IMR-90 (cell line): ENCODE measurements at regions not wholly inside any gene's neighbourhood (a gene's known extent, or its start where the extent isn't known, plus 50 kb on each side); places are given as distances from the start of the nearest gene placed in this dataset.

Experiments used
- ATAC-seq: fragments of 200-7000 bp; cut with Tn5 transposase; 2 replicates; pipeline ENCODE4 v1.9.1; 2020; ENCODE audit warnings: low read depth, mild to moderate bottlenecking, moderate library complexity
- BruUV-seq: library from RNA; stranded (reverse); fragments of 400-500 nt; replicated peaks from 2 replicates; lab custom pipeline; 2021; lab: Mats Ljungman, UMichigan
- CTCF ChIA-PET: fragments of 300-600 bp; formaldehyde crosslinking; extraction: SDS; loops from one replicate; lab custom pipeline; 2021; ENCODE audit warnings: antibody characterized with exemption; lab: Yijun Ruan, JAX
- POLR2A ChIA-PET: fragments of 300-600 bp; sonication (Branson Sonifier 250); formaldehyde crosslinking; loops from one replicate; lab custom pipeline; 2022; ENCODE audit warnings: antibody characterized with exemption; ENCODE audit not compliant: unreplicated experiment; lab: Charles Lee
- DNase-seq: peaks from one replicate; pipeline ENCODE4 v3.0.0; 2013
- H2AFZ ChIP-seq: replicated peaks from 2 replicates; pipeline ENCODE3; 2013; ENCODE audit warnings: low read length, mild to moderate bottlenecking; ENCODE audit not compliant: poor library complexity
- H2AK5ac ChIP-seq: 2 replicates; pipeline ENCODE4 v1.6.1; 2013; ENCODE audit warnings: low read depth, low read length, inconsistent platforms
- H2AK9ac ChIP-seq: replicated peaks from 2 replicates; pipeline ENCODE3; 2013; ENCODE audit warnings: mild to moderate bottlenecking, low read depth, low read length, moderate library complexity; ENCODE audit not compliant: poor library complexity
- H2BK120ac ChIP-seq: 2 replicates; pipeline ENCODE4 v1.6.1; 2013; ENCODE audit warnings: low read depth, low read length, inconsistent platforms
- H2BK15ac ChIP-seq: 3 replicates; pipeline ENCODE4 v1.6.1; 2013; ENCODE audit warnings: low read depth, low read length, inconsistent platforms
- H2BK20ac ChIP-seq: 2 replicates; pipeline ENCODE4 v1.6.1; 2013; ENCODE audit warnings: low read depth, mild to moderate bottlenecking, inconsistent platforms, low read length, moderate library complexity
- H2BK5ac ChIP-seq: 2 replicates; pipeline ENCODE4 v1.6.1; 2013; ENCODE audit warnings: mild to moderate bottlenecking, low read depth, low read length, inconsistent platforms; ENCODE audit not compliant: poor library complexity, severe bottlenecking
- H3K14ac ChIP-seq: replicated peaks from 2 replicates; pipeline ENCODE4 v1.6.1; 2013; ENCODE audit warnings: low read depth, low read length, inconsistent platforms
- H3K18ac ChIP-seq: 2 replicates; pipeline ENCODE4 v1.6.1; 2013; ENCODE audit warnings: low read depth, low read length, control low read depth
- H3K23ac ChIP-seq: 2 replicates; pipeline ENCODE4 v1.6.1; 2013; ENCODE audit warnings: low read depth, low read length, inconsistent platforms
- H3K27ac ChIP-seq: 2 replicates; pipeline ENCODE4 v1.5.1; 2013; ENCODE audit warnings: mild to moderate bottlenecking, control low read depth, low read length; ENCODE audit not compliant: insufficient read depth
- H3K27me3 ChIP-seq: 2 replicates; pipeline ENCODE4 v1.6.1; 2013; ENCODE audit warnings: low read length; ENCODE audit not compliant: control insufficient read depth, insufficient read depth
- H3K36me3 ChIP-seq: 2 replicates; pipeline ENCODE4 v1.6.1; 2013; ENCODE audit warnings: low read length, mixed read lengths; ENCODE audit not compliant: control insufficient read depth, insufficient read depth
- H3K4ac ChIP-seq: 2 replicates; pipeline ENCODE4 v1.6.1; 2013; ENCODE audit warnings: low read depth, low read length, inconsistent platforms
- H3K4me1 ChIP-seq: 2 replicates; pipeline ENCODE4 v1.6.1; 2013; ENCODE audit warnings: low read length, mixed read lengths; ENCODE audit not compliant: control insufficient read depth, insufficient read depth
- H3K4me2 ChIP-seq: 2 replicates; pipeline ENCODE4 v1.6.1; 2013; ENCODE audit warnings: low read depth, mild to moderate bottlenecking, control low read depth, low read length, moderate library complexity
- H3K4me3 ChIP-seq: 2 replicates; pipeline ENCODE4 v1.5.1; 2013; ENCODE audit warnings: low read depth, mild to moderate bottlenecking, control low read depth, low read length, moderate library complexity; ENCODE audit not compliant: insufficient read depth
- H3K56ac ChIP-seq: 2 replicates; pipeline ENCODE4 v1.6.1; 2013; ENCODE audit warnings: low read length, inconsistent platforms; ENCODE audit not compliant: insufficient read depth; ENCODE audit errors: extremely low read depth
- H3K79me1 ChIP-seq, 2 experiments: 2 replicates each; pipeline ENCODE4 v1.6.1; 2013; ENCODE audit warnings: low read length in 2 of 2, inconsistent platforms in 1 of 2, low read depth in 1 of 2
- H3K9ac ChIP-seq: 2 replicates; pipeline ENCODE4 v1.6.1; 2013; ENCODE audit warnings: low read depth, low read length, control low read depth
- H3K9me1 ChIP-seq: 2 replicates; pipeline ENCODE4 v1.6.1; 2013; ENCODE audit warnings: low read length, inconsistent platforms; ENCODE audit not compliant: insufficient read depth
- H3K9me3 ChIP-seq: 2 replicates; pipeline ENCODE4 v1.6.1; 2013; ENCODE audit warnings: low read length; ENCODE audit not compliant: control insufficient read depth, insufficient read depth
- H4K20me1 ChIP-seq: 2 replicates; pipeline ENCODE4 v1.6.1; 2013; ENCODE audit warnings: low read length, inconsistent platforms; ENCODE audit not compliant: insufficient read depth
- H4K5ac ChIP-seq: 2 replicates; pipeline ENCODE4 v1.6.1; 2013; ENCODE audit warnings: mild to moderate bottlenecking, low read depth, low read length, control low read depth
- H4K8ac ChIP-seq, 2 experiments: 2 replicates each; pipeline ENCODE4 v1.6.1; 2013; ENCODE audit warnings: low read depth in 2 of 2, low read length in 2 of 2, control low read depth in 1 of 2, inconsistent platforms in 1 of 2
- H4K91ac ChIP-seq: 2 replicates; pipeline ENCODE4 v1.6.1; 2013; ENCODE audit warnings: low read depth, low read length, inconsistent platforms; ENCODE audit not compliant: insufficient read depth
- CEBPB ChIP-seq: IDR thresholded peaks from 2 replicates; pipeline ENCODE4 v1.6.1; 2012; ENCODE audit warnings: low read depth, low read length, improper control_type of control experiment
- MAFK ChIP-seq: IDR thresholded peaks from 2 replicates; pipeline ENCODE4 v1.6.1; 2012; ENCODE audit warnings: low read depth, low read length, improper control_type of control experiment
- MXI1 ChIP-seq: IDR thresholded peaks from 2 replicates; pipeline ENCODE4 v1.6.1; 2012; ENCODE audit warnings: low read depth, mild to moderate bottlenecking, low read length, moderate library complexity, borderline replicate concordance
- NFE2L2 ChIP-seq: fragments of 150-350 bp; IDR thresholded peaks from 2 replicates; pipeline ENCODE4 v1.6.1; 2016; ENCODE audit warnings: low read depth, mild to moderate bottlenecking, low read length
- SMC3 ChIP-seq: fragments of 150-350 bp; IDR thresholded peaks from 2 replicates; pipeline ENCODE4 v1.6.1; 2016; ENCODE audit warnings: low read depth, mild to moderate bottlenecking, antibody characterized with exemption, low read length, moderate library complexity
- WGBS, 2 experiments: methylation state at CpG; one replicate each; pipeline versions ENCODE4 v1.1.5 to v1.1.7; 2013; ENCODE audit warnings: missing lambda C conversion rate in 2 of 2; ENCODE audit not compliant: insufficient read length in 1 of 2; ENCODE audit errors: extremely low coverage in 2 of 2; 5-methylcytosine and 5-hydroxymethylcytosine counted together
- dilution Hi-C: fragments of 300-500 bp; cut with HindIII; formaldehyde crosslinking; loops from one replicate; pipeline ENCODE4 v1.14.3; 2018; ENCODE audit warnings: low sequenced_read_pairs; ENCODE audit not compliant: unreplicated experiment
- in situ Hi-C: fragments of 300-500 bp; cut with MboI; formaldehyde crosslinking; loops from 3 replicates; pipeline ENCODE4 v1.14.3; 2019; ENCODE audit warnings: low sequenced_read_pairs, inconsistent platforms, mixed read lengths
- intact Hi-C: fragments of 100-400 bp; cut with micrococcal nuclease; formaldehyde crosslinking; loops from 2 replicates; pipeline ENCODE4 v1.10.0; 2022
- TF ChIP-seq, protein P1 (sequence below): fragments of 150-350 bp; IDR thresholded peaks from 2 replicates; pipeline ENCODE4 v1.6.1; 2017; ENCODE audit warnings: mild to moderate bottlenecking, antibody characterized with exemption, low read length, low read depth
- TF ChIP-seq, protein P2 (sequence below): conservative IDR thresholded peaks from 2 replicates; pipeline ENCODE4 v1.5.1; 2012; ENCODE audit warnings: mild to moderate bottlenecking, low read depth, low read length, improper control_type of control experiment

DNA sequence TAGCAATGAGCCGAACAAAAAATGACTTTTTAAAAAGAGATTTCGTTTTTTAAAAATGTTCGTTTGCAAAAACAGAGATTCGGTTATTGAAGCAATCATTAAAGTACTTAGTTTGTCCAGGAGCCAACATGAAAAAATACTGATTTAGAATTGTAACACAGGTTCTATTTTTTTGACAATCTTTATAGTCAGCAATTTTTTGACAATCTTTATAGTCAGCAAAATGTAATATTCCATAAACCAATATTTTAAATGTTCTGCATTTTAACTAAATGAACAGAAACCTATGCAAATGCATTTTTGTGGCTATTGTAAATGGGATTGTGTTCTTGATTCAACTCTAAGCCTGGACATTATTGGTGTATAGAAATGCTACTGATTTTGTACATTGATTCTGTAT, 161.8 kb downstream of the DSEL start:
- Histone ChIP-seq H3K4ac (no peak overlapping the region), H4K8ac (no peak overlapping the region), H2AK5ac (no peak overlapping the region), H4K5ac (no peak overlapping the region), H3K4me3 (no peak overlapping the region), H3K27me3 (no peaks in the 10 kb centered on the region), H2AFZ (no peak overlapping the region), H3K4me1 (peaks cover 3% of the 10 kb centered on the region; the same call in 1 of the 2 replicates), H2BK20ac (no peak overlapping the region), H2BK120ac (no peak overlapping the region), H3K14ac (no peak overlapping the region), H3K27ac (no peak overlapping the region), H3K4me2 (no peak overlapping the region), H3K9me3 (no peaks in the 10 kb centered on the region), H4K20me1 (no peaks in the 10 kb centered on the region), H2BK5ac (no peak overlapping the region), H3K23ac (no peak overlapping the region), H3K56ac (no peak overlapping the region), H3K9ac (no peak overlapping the region), H3K36me3 (no peaks in the 10 kb centered on the region), H3K18ac (no peak overlapping the region), H4K91ac (no peak overlapping the region), H3K9me1 (0 out of 2 replicates have a peak, but pooled peaks cover 3% of the 10 kb centered on the region), H2BK15ac (no peak overlapping the region), H3K79me1 (no peaks in the 10 kb centered on the region), H2AK9ac (no peak overlapping the region)
- WGBS, 2 experiments = no CpG with 5 or more reads among the region's 4 CpGs
- dilution Hi-C loops = no loop called here
- no TSS peak for BruUV-seq
- TF ChIP-seq, protein P1, sequence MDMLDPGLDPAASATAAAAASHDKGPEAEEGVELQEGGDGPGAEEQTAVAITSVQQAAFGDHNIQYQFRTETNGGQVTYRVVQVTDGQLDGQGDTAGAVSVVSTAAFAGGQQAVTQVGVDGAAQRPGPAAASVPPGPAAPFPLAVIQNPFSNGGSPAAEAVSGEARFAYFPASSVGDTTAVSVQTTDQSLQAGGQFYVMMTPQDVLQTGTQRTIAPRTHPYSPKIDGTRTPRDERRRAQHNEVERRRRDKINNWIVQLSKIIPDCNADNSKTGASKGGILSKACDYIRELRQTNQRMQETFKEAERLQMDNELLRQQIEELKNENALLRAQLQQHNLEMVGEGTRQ = no peak
- no peak for TF ChIP-seq MXI1
- no peak for TF ChIP-seq NFE2L2
- TF ChIP-seq SMC3 = no peak
- TF ChIP-seq MAFK = peak; percentile 87
- TF ChIP-seq, protein P2, sequence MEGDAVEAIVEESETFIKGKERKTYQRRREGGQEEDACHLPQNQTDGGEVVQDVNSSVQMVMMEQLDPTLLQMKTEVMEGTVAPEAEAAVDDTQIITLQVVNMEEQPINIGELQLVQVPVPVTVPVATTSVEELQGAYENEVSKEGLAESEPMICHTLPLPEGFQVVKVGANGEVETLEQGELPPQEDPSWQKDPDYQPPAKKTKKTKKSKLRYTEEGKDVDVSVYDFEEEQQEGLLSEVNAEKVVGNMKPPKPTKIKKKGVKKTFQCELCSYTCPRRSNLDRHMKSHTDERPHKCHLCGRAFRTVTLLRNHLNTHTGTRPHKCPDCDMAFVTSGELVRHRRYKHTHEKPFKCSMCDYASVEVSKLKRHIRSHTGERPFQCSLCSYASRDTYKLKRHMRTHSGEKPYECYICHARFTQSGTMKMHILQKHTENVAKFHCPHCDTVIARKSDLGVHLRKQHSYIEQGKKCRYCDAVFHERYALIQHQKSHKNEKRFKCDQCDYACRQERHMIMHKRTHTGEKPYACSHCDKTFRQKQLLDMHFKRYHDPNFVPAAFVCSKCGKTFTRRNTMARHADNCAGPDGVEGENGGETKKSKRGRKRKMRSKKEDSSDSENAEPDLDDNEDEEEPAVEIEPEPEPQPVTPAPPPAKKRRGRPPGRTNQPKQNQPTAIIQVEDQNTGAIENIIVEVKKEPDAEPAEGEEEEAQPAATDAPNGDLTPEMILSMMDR = no peak
- no peak for TF ChIP-seq CEBPB
- ChIA-PET CTCF (no interaction called here), POLR2A (no interaction called here)
- ATAC-seq = no peak
- in situ Hi-C loops = no loop called here
- intact Hi-C loops = no loop called here
- DNase-seq = no peak
